GM21737 (cell line): ENCODE measurements at regions not wholly inside any gene's neighbourhood (a gene's known extent, or its start where the extent isn't known, plus 50 kb on each side); places are given as distances from the start of the nearest gene placed in this dataset.
"Not testable (repeated sequence)": the region's sequence is repeated elsewhere in the genome, so short reads cannot be mapped to it uniquely, and the experiment has no call there.

Experiments
- ATAC-seq: cut with Tn5 transposase; IDR thresholded peaks from one replicate; pipeline ENCODE4 v1.9.1; 2021; ENCODE audit warnings: mild to moderate bottlenecking, moderate library complexity; ENCODE audit not compliant: unreplicated experiment

GRCh38 chr21:28877318-28877884, 115.3 kb downstream of the LTN1 start:
- ATAC-seq: no peak

GRCh38 chr21:28875078-28875477, 117.6 kb downstream of the LTN1 start:
- no peak for ATAC-seq

- no peak for ATAC-seq
Measured at GRCh38 chr21:28872218-28872617, 120.5 kb downstream of the LTN1 start.

- no peak for ATAC-seq
Measured at GRCh38 chr21:28871388-28872010, 121.2 kb downstream of the LTN1 start.

- ATAC-seq: no peak
Measured at GRCh38 chr21:28867401-28867800, 125.3 kb downstream of the LTN1 start.

- ATAC-seq: no peak
Measured at GRCh38 chr21:28865488-28866186, 127.0 kb downstream of the LTN1 start.

- no peak for ATAC-seq
Measured at GRCh38 chr21:28858424-28858823, 134.3 kb downstream of the LTN1 start.

GRCh38 chr21:28857752-28858151, 134.9 kb downstream of the LTN1 start:
- ATAC-seq: no peak

GRCh38 chr21:28856588-28857250, 136.0 kb downstream of the LTN1 start:
- ATAC-seq: no peak

GRCh38 chr21:28852706-28853105, 140.0 kb downstream of the LTN1 start:
- no peak for ATAC-seq

- ATAC-seq: no peak
Measured at GRCh38 chr21:28851645-28852044, 141.0 kb downstream of the LTN1 start.

- ATAC-seq: not testable (repeated sequence)
Measured at GRCh38 chr21:28839237-28839636, 153.4 kb downstream of the LTN1 start.

GRCh38 chr21:28837426-28837825, 155.3 kb downstream of the LTN1 start:
- not testable (repeated sequence) for ATAC-seq

- ATAC-seq: not testable (repeated sequence)
Measured at GRCh38 chr21:28836588-28836987, 156.1 kb downstream of the LTN1 start.

GRCh38 chr21:28834335-28835238, 158.1 kb downstream of the LTN1 start:
- ATAC-seq: no peak

- no peak for ATAC-seq
Measured at GRCh38 chr21:28833609-28834008, 159.1 kb downstream of the LTN1 start.

GRCh38 chr21:28833182-28833581, 159.5 kb downstream of the LTN1 start:
- no peak for ATAC-seq

GRCh38 chr21:28832715-28833061, 160.0 kb downstream of the LTN1 start:
- ATAC-seq: no peak

- no peak for ATAC-seq
Measured at GRCh38 chr21:28832013-28832714, 160.5 kb downstream of the LTN1 start.

GRCh38 chr21:28828981-28829380, 163.7 kb downstream of the LTN1 start:
- no peak for ATAC-seq
